ENCODE measurements at regions not wholly inside any gene's neighbourhood (a gene's known extent, or its start where the extent isn't known, plus 50 kb on each side); places are given as distances from the start of the nearest gene placed in this dataset.

DNA sequence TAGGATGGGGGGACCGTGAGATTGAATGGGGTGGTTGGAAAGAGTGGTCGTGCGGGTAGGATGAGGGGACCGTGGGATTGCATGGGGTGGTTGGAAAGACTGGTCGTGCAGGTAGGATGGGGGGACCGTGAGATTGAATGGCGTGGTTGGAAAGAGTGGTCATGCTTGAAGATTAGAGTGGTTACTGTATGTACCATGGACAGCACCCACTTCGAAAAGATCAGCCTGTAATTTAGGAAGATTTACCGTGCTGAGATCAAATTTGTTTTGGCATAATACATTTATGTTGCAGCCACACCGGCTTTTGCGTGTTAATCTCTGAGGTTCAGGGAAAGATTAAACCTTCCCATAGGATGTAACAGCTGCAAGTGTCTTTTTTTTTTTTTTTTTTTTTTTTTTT lies 495.2 kb upstream of the ADARB2 start:
- Histone ChIP-seq H3K4me1 (no peaks in the 10 kb centered on the region), H3K27me3 (no peaks in the 10 kb centered on the region), H3K9me3 (no peaks in the 10 kb centered on the region), H3K4me3 (no peak overlapping the region), H3K27ac (no peak overlapping the region), H3K36me3 (no peaks in the 10 kb centered on the region)
- TF ChIP-seq, protein P1, sequence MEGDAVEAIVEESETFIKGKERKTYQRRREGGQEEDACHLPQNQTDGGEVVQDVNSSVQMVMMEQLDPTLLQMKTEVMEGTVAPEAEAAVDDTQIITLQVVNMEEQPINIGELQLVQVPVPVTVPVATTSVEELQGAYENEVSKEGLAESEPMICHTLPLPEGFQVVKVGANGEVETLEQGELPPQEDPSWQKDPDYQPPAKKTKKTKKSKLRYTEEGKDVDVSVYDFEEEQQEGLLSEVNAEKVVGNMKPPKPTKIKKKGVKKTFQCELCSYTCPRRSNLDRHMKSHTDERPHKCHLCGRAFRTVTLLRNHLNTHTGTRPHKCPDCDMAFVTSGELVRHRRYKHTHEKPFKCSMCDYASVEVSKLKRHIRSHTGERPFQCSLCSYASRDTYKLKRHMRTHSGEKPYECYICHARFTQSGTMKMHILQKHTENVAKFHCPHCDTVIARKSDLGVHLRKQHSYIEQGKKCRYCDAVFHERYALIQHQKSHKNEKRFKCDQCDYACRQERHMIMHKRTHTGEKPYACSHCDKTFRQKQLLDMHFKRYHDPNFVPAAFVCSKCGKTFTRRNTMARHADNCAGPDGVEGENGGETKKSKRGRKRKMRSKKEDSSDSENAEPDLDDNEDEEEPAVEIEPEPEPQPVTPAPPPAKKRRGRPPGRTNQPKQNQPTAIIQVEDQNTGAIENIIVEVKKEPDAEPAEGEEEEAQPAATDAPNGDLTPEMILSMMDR (IDR thresholded peaks at IDR 0.05): no peak
- TF ChIP-seq POLR2A (IDR thresholded peaks at IDR 0.05): no peak
- TF ChIP-seq POLR2AphosphoS5 (IDR thresholded peaks at IDR 0.05; ENCODE audit: insufficient read depth in 1 of 2, low read depth in 1 of 2): no peak
- DNase-seq (ENCODE audit: extremely low spot score in 2 of 2): no peak
- intact Hi-C loops (cut with DNase I): no loop called here

DNA sequence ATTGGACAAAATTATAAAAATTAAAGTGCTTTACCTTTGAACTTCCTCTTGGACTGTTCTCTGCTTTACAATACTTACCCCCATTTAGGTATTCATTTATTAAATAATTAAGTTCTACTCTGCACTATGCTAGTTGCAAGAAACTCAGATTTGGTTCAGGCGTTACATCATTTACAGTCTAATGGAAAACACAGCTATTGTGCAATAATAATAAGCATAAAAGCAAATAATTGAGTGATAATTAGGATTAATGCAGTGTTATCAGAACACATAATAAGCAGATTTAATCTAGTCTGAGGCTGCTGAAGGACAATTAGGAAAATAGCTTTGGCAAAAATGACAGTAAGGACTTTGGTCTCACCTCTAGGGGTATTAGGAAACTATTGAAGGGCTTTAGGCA lies 493.2 kb upstream of the ADARB2 start:
- DNase-seq (ENCODE audit: extremely low spot score in 2 of 2): no peak
- H3K9me3 ChIP-seq: no peaks in the 10 kb centered on the region
- no peaks in the 10 kb centered on the region for H3K4me1 ChIP-seq
- no peaks in the 10 kb centered on the region for H3K36me3 ChIP-seq
- H3K4me3 ChIP-seq: no peak overlapping the region
- no peaks in the 10 kb centered on the region for H3K27me3 ChIP-seq
- TF ChIP-seq, protein P1 (IDR thresholded peaks at IDR 0.05): no peak
- no peak for TF ChIP-seq POLR2AphosphoS5 (IDR thresholded peaks at IDR 0.05; ENCODE audit: insufficient read depth in 1 of 2, low read depth in 1 of 2)
- TF ChIP-seq POLR2A (IDR thresholded peaks at IDR 0.05): no peak
- intact Hi-C loops (cut with DNase I): no loop called here
- H3K27ac ChIP-seq: no peak overlapping the region

DNA sequence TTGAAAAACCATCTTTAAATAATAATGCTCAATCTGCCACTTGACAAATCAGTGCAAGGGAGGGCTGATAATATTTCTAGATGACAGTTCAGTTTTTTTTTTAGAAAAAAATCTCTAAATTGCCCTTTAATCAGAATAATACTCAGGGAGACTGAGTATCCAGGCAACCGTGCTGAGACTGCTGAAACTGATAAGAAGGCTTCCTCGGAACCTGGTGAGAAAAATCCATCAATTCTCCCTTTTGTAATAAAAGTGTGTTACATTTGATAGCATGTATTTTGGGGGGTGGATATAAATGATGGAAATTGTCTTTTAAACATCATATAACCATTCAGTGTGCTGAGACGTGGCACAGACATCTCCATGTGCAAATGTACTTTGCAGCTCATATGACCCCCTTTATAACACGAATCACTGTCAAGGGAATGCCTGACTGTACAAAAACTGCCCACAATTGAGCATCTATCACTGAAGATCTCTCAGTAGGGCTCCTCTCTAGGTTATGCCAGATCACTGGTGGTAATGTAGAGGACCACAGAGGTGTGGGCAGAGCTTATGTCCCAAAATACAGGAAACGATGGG lies 491.1 kb upstream of the ADARB2 start:
- Histone ChIP-seq H3K4me1 (no peaks in the 10 kb centered on the region), H3K36me3 (no peaks in the 10 kb centered on the region)
- intact Hi-C loops (cut with DNase I): no loop called here

DNA sequence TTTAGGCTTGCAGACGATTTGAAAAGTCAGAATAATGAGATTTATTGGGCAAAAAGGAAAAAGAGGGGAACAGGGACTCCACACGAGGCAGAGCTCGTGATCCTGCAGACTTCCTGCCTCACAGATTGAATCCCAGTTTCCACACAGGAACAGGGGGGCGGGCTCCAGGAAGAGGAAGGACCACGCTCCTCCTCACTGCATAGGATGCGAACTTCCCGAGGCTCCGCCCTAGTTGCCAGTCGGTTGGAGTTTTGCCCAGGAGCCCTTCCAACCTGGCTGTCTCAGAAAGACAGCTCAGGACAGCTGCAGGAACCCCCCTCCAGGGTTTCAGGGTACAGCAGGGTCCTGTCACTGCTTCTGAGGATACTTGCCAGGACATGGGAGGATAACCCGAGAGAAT lies 488.3 kb upstream of the ADARB2 start:
- Histone ChIP-seq H3K27ac (no peak overlapping the region), H3K27me3 (no peaks in the 10 kb centered on the region), H3K9me3 (no peaks in the 10 kb centered on the region), H3K4me1 (no peaks in the 10 kb centered on the region), H3K36me3 (no peaks in the 10 kb centered on the region), H3K4me3 (no peak overlapping the region)
- no peak for TF ChIP-seq POLR2AphosphoS5 (IDR thresholded peaks at IDR 0.05; ENCODE audit: insufficient read depth in 1 of 2, low read depth in 1 of 2)
- TF ChIP-seq, protein P1 (IDR thresholded peaks at IDR 0.05): no peak
- TF ChIP-seq POLR2A (IDR thresholded peaks at IDR 0.05): no peak
- DNase-seq (ENCODE audit: extremely low spot score in 2 of 2): no peak
- intact Hi-C loops (cut with DNase I): no loop called here

More for the DNA sequence above, 491.1 kb upstream of the ADARB2 start:
- H3K27me3 ChIP-seq: no peaks in the 10 kb centered on the region
- no peak for DNase-seq (ENCODE audit: extremely low spot score in 2 of 2)
- H3K27ac ChIP-seq: no peak overlapping the region
- TF ChIP-seq POLR2A (IDR thresholded peaks at IDR 0.05) (no peak), POLR2AphosphoS5 (IDR thresholded peaks at IDR 0.05; ENCODE audit: insufficient read depth in 1 of 2, low read depth in 1 of 2) (no peak)
- TF ChIP-seq, protein P1 (IDR thresholded peaks at IDR 0.05): no peak
- H3K9me3 ChIP-seq: no peaks in the 10 kb centered on the region
- no peak overlapping the region for H3K4me3 ChIP-seq

DNA sequence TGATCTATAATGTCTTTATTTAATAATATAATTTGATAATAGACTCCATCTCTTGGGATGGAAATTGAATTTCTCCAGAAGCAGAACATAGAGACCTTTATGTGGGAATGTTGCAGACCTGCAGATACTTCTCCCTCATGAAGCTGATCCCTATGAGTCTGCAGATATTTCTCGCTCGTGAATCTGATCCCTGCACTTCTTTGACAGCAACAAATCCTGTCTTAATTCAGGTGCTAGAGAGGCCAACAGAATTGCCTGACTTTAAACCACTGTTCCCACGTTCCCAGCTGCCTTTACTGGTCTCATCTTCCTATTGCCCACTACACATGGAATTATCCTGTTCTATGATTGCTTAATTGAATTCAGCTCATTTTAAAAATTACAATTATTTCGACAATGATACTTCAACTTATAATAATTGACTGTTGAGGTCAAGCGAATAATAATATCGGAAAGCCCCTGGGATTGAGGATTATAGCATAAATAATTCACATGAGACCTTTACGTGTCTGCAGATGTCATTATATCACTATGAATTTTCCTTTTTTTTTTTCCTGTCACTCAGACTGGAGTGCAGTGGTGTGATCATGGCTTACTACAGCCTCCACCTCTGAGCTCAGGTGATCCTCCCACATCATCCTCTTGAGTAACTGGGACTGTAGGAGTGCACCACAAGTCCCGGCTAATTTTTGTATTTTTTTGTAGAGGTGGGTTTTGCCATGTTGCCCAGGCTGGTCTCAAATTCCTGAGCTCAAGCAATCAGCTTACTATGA lies 486.4 kb upstream of the ADARB2 start:
- H3K4me3 ChIP-seq: no peak overlapping the region
- TF ChIP-seq POLR2AphosphoS5 (IDR thresholded peaks at IDR 0.05; ENCODE audit: insufficient read depth in 1 of 2, low read depth in 1 of 2) (no peak), POLR2A (IDR thresholded peaks at IDR 0.05) (no peak)
- TF ChIP-seq, protein P1 (IDR thresholded peaks at IDR 0.05): no peak
- no peak overlapping the region for H3K27ac ChIP-seq
- DNase-seq (ENCODE audit: extremely low spot score in 2 of 2): no peak
- intact Hi-C loops (cut with DNase I): no loop called here
- H3K4me1 ChIP-seq: no peaks in the 10 kb centered on the region
- no peaks in the 10 kb centered on the region for H3K27me3 ChIP-seq
- H3K9me3 ChIP-seq: no peaks in the 10 kb centered on the region
- no peaks in the 10 kb centered on the region for H3K36me3 ChIP-seq
